ENCODE measurements at regions not wholly inside any gene's neighbourhood (a gene's known extent, or its start where the extent isn't known, plus 50 kb on each side); places are given as distances from the start of the nearest gene placed in this dataset.

- no peaks in the 10 kb centered on the region for H3K4me1 ChIP-seq (ENCODE audit: insufficient read depth)
- intact Hi-C loops (cut with DNase I), result no loop called here
- no peaks in the 10 kb centered on the region for H3K9me3 ChIP-seq
- DNase-seq, result no peak
- peaks cover 4% of the 10 kb centered on the region for H3K27me3 ChIP-seq
- H3K4me3 ChIP-seq, result no peak overlapping the region
- WGBS, 3 donors, result 93 to 100% (median 96%) methylated on average over 1 of the region's 1 CpG
- no peaks in the 10 kb centered on the region for H3K36me3 ChIP-seq
- H3K27ac ChIP-seq, result no peak overlapping the region
- TF ChIP-seq POLR2A (IDR thresholded peaks at IDR 0.05) (no peak), EP300 (IDR thresholded peaks at IDR 0.05) (no peak)
- TF ChIP-seq, protein P1, sequence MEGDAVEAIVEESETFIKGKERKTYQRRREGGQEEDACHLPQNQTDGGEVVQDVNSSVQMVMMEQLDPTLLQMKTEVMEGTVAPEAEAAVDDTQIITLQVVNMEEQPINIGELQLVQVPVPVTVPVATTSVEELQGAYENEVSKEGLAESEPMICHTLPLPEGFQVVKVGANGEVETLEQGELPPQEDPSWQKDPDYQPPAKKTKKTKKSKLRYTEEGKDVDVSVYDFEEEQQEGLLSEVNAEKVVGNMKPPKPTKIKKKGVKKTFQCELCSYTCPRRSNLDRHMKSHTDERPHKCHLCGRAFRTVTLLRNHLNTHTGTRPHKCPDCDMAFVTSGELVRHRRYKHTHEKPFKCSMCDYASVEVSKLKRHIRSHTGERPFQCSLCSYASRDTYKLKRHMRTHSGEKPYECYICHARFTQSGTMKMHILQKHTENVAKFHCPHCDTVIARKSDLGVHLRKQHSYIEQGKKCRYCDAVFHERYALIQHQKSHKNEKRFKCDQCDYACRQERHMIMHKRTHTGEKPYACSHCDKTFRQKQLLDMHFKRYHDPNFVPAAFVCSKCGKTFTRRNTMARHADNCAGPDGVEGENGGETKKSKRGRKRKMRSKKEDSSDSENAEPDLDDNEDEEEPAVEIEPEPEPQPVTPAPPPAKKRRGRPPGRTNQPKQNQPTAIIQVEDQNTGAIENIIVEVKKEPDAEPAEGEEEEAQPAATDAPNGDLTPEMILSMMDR (IDR thresholded peaks at IDR 0.05), result no peak
Observed at GRCh38 chr20:12276011-12276673, 358.4 kb downstream of the BTBD3 start.

GRCh38 chr20:12287575-12287974, 369.9 kb downstream of the BTBD3 start:
- H3K4me3 ChIP-seq, result no peak overlapping the region
- no peaks in the 10 kb centered on the region for H3K36me3 ChIP-seq
- WGBS, 3 donors, result 48 to 54% (median 50%) methylated on average over 2 of the region's 2 CpGs
- intact Hi-C loops (cut with DNase I), result no loop called here
- no peaks in the 10 kb centered on the region for H3K4me1 ChIP-seq (ENCODE audit: insufficient read depth)
- no peaks in the 10 kb centered on the region for H3K9me3 ChIP-seq
- no peaks in the 10 kb centered on the region for H3K27me3 ChIP-seq
- H3K27ac ChIP-seq, result no peak overlapping the region
- no peak for DNase-seq
- TF ChIP-seq EP300 (IDR thresholded peaks at IDR 0.05), result no peak
- TF ChIP-seq, protein P1 (IDR thresholded peaks at IDR 0.05), result no peak
- TF ChIP-seq POLR2A (IDR thresholded peaks at IDR 0.05), result no peak

DNA sequence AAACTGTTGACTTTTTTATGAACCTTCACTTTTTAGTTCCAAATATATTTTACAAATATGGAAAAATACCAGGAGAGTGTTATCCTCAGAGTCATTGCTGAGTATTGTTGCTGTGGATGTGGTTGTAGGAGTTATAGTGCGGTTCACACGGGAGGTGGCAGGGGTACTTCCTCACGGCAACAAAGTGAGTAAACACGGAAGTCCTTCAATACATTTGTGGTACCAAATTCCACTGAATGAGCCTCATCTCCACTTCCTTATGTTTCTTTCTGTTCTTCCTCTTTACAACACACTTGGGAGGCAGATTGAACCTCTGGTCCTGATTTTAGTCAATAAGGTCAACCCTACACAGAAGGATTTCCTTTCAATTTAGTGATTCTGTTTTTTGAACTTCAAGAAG, 371.8 kb downstream of the BTBD3 start:
- H3K36me3 ChIP-seq, result no peaks in the 10 kb centered on the region
- DNase-seq, result no peak
- 83 to 87% (median 83%) methylated on average over 4 of the region's 4 CpGs for WGBS, 3 donors
- no peaks in the 10 kb centered on the region for H3K27me3 ChIP-seq
- no peaks in the 10 kb centered on the region for H3K9me3 ChIP-seq
- intact Hi-C loops (cut with DNase I), result no loop called here
- TF ChIP-seq EP300 (IDR thresholded peaks at IDR 0.05) (no peak), POLR2A (IDR thresholded peaks at IDR 0.05) (no peak)
- TF ChIP-seq, protein P1 (IDR thresholded peaks at IDR 0.05), result no peak
- H3K27ac ChIP-seq, result no peak overlapping the region
- H3K4me3 ChIP-seq, result no peak overlapping the region
- no peaks in the 10 kb centered on the region for H3K4me1 ChIP-seq (ENCODE audit: insufficient read depth)

GRCh38 chr20:12291386-12291785, 373.7 kb downstream of the BTBD3 start:
- intact Hi-C loops (cut with DNase I), result no loop called here
- H3K27me3 ChIP-seq, result no peaks in the 10 kb centered on the region
- no peak overlapping the region for H3K4me3 ChIP-seq
- DNase-seq, result no peak
- no peaks in the 10 kb centered on the region for H3K36me3 ChIP-seq
- no peak overlapping the region for H3K27ac ChIP-seq
- WGBS, 3 donors, result 64 to 80% (median 73%) methylated on average over 3 of the region's 3 CpGs
- H3K4me1 ChIP-seq (ENCODE audit: insufficient read depth), result no peaks in the 10 kb centered on the region
- TF ChIP-seq, protein P1 (IDR thresholded peaks at IDR 0.05), result no peak
- TF ChIP-seq POLR2A (IDR thresholded peaks at IDR 0.05) (no peak), EP300 (IDR thresholded peaks at IDR 0.05) (no peak)
- H3K9me3 ChIP-seq, result no peaks in the 10 kb centered on the region
